GM18951 (cell line): ENCODE measurements at regions not wholly inside any gene's neighbourhood (a gene's known extent, or its start where the extent isn't known, plus 50 kb on each side); places are given as distances from the start of the nearest gene placed in this dataset.
"Not testable (repeated sequence)": the region's sequence is repeated elsewhere in the genome, so short reads cannot be mapped to it uniquely, and the experiment has no call there.

Source experiments
- POLR2A ChIP-seq: IDR thresholded peaks from 4 replicates; pipeline ENCODE4 v1.6.1; 2011; ENCODE audit warnings: mild to moderate bottlenecking; ENCODE audit not compliant: insufficient read length, insufficient read depth; ENCODE audit errors: extremely low read depth
- in situ Hi-C: fragments of 300-500 bp; cut with MboI; formaldehyde crosslinking; loops from one replicate; pipeline ENCODE4 v1.12.0; 2022; ENCODE audit warnings: low sequenced_read_pairs, mixed read lengths, inconsistent platforms; ENCODE audit not compliant: unreplicated experiment

- in situ Hi-C loops = no loop called here
- no peak for TF ChIP-seq POLR2A
Observed at GRCh38 chr9:73269430-73270101, 117.9 kb downstream of the ANXA1 start.

GRCh38 chr9:73270967-73271721 is 119.5 kb downstream of the ANXA1 start:
- in situ Hi-C loops = no loop called here
- TF ChIP-seq POLR2A = no peak

- TF ChIP-seq POLR2A = no peak
- in situ Hi-C loops = no loop called here
Observed at GRCh38 chr9:73280113-73280512, 128.4 kb downstream of the ANXA1 start.

GRCh38 chr9:73284377-73284776 is 132.7 kb downstream of the ANXA1 start:
- TF ChIP-seq POLR2A = no peak
- in situ Hi-C loops = no loop called here

- TF ChIP-seq POLR2A = no peak
- in situ Hi-C loops = no loop called here
Observed at GRCh38 chr9:73294336-73294735, 142.7 kb downstream of the ANXA1 start.

- in situ Hi-C loops = no loop called here
Observed at GRCh38 chr9:73325983-73326382, 174.3 kb downstream of the ANXA1 start.

GRCh38 chr9:73327149-73327548 is 175.5 kb downstream of the ANXA1 start:
- no peak for TF ChIP-seq POLR2A
- in situ Hi-C loops = no loop called here

More at GRCh38 chr9:73325983-73326382, 174.3 kb downstream of the ANXA1 start:
- TF ChIP-seq POLR2A = no peak

- in situ Hi-C loops = not testable (repeated sequence)
Observed at GRCh38 chr9:73337182-73337581, 185.5 kb downstream of the ANXA1 start.

- TF ChIP-seq POLR2A = no peak
- in situ Hi-C loops = no loop called here
Observed at GRCh38 chr9:73344060-73344459, 192.4 kb downstream of the ANXA1 start.

GRCh38 chr9:73347123-73347522 is 195.5 kb downstream of the ANXA1 start:
- in situ Hi-C loops = no loop called here
- no peak for TF ChIP-seq POLR2A

GRCh38 chr9:73347720-73348119 is 196.1 kb downstream of the ANXA1 start:
- in situ Hi-C loops = no loop called here

GRCh38 chr9:73348471-73348870 is 196.8 kb downstream of the ANXA1 start:
- TF ChIP-seq POLR2A = no peak
- in situ Hi-C loops = no loop called here

More at GRCh38 chr9:73347720-73348119, 196.1 kb downstream of the ANXA1 start:
- no peak for TF ChIP-seq POLR2A

- no peak for TF ChIP-seq POLR2A
Observed at GRCh38 chr9:73349476-73349875, 197.8 kb downstream of the ANXA1 start.

GRCh38 chr9:73357607-73358006 is 205.9 kb downstream of the ANXA1 start:
- in situ Hi-C loops = no loop called here
- no peak for TF ChIP-seq POLR2A

More at GRCh38 chr9:73349476-73349875, 197.8 kb downstream of the ANXA1 start:
- in situ Hi-C loops = no loop called here

- in situ Hi-C loops = no loop called here
- no peak for TF ChIP-seq POLR2A
Observed at GRCh38 chr9:73370053-73370452, 218.4 kb downstream of the ANXA1 start.

GRCh38 chr9:73371801-73372200 is 220.1 kb downstream of the ANXA1 start:
- TF ChIP-seq POLR2A = no peak
- in situ Hi-C loops = no loop called here
